D721Med (cell line): ENCODE measurements at regions not wholly inside any gene's neighbourhood (a gene's known extent, or its start where the extent isn't known, plus 50 kb on each side); places are given as distances from the start of the nearest gene placed in this dataset.
"Not testable (repeated sequence)": the region's sequence is repeated elsewhere in the genome, so short reads cannot be mapped to it uniquely, and the experiment has no call there.

Experiments
- DNase-seq: peaks from one replicate; pipeline ENCODE4 v3.0.0; 2011; ENCODE audit warnings: low spot score; ENCODE audit not compliant: insufficient read length
- FAIRE-seq: peaks from 2 replicates; lab custom pipeline; 2011; peaks lifted over from hg19 to GRCh38; lab: Jason Lieb, UNC
- TF ChIP-seq, protein P1 (sequence below): IDR thresholded peaks from 2 replicates; pipeline ENCODE4 v1.5.1; 2012; ENCODE audit warnings: mild to moderate bottlenecking, control low read depth; ENCODE audit not compliant: insufficient read depth; ENCODE audit errors: missing control alignments

DNA sequence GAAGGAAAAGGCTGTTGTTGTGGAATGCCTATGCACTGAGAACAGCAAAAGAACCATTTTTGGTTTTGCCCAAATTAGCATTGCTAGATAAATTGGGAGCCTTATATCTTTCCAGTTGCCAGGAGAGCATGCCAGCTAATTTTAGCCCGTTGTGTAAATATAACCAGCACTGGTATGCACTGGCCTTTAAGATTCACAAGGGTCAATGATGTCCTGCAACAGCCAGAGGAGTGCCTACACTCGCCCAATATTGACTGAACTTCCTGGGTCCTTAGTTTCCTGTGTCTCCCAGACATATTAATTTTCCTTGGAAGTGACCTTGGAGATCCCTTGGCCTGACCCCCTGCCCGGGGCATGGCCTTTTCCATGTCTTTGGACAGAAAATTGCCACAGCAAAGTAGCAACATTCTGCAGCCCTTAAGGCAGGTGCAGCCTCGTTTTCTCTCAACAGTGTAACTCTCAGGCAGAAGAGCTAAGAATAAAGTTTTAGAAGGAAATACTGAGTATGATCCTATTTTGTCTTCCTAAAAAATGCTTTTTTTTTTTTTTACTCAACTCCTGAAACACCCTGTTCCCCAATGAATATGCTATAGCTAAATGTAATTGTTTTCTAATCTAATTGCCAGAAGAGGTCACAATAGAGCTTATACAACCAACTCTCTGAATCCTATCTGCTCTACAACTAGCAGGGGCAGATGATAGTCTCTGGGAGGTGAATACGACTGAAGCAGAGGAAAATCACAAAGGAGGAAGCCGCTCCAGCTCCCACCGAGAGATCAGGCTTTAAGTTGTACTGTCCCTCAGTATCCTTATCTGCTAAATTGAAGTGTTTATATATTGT is 131.9 kb upstream of the PCGF5 start:
- DNase-seq = no peak
- FAIRE-seq = no peak
- TF ChIP-seq, protein P1, sequence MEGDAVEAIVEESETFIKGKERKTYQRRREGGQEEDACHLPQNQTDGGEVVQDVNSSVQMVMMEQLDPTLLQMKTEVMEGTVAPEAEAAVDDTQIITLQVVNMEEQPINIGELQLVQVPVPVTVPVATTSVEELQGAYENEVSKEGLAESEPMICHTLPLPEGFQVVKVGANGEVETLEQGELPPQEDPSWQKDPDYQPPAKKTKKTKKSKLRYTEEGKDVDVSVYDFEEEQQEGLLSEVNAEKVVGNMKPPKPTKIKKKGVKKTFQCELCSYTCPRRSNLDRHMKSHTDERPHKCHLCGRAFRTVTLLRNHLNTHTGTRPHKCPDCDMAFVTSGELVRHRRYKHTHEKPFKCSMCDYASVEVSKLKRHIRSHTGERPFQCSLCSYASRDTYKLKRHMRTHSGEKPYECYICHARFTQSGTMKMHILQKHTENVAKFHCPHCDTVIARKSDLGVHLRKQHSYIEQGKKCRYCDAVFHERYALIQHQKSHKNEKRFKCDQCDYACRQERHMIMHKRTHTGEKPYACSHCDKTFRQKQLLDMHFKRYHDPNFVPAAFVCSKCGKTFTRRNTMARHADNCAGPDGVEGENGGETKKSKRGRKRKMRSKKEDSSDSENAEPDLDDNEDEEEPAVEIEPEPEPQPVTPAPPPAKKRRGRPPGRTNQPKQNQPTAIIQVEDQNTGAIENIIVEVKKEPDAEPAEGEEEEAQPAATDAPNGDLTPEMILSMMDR = no peak

- DNase-seq (no peak), FAIRE-seq (no peak)
- TF ChIP-seq, protein P1 = no peak
These were observed 129.5 kb upstream of the PCGF5 start for GRCh38 chr10:91090761-91091529.

DNA sequence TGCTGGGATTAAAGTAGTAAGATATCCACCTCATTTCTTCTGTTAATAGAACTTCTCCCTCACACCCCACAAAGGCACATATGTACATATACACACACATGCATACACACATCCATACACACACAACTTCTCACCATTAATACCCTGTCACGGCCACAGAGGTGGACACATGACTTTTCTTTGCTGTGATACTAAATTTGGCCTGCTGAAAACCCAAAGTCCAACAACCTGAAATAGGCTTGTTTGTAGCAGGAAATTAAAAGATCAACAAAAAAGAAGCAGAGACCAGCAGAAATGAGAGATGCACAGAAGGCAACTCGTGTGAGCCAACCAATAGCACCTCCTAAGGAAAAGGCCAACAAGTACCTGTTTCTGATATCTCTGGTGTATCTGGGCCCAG is 128.7 kb upstream of the PCGF5 start:
- DNase-seq = no peak
- no peak for FAIRE-seq
- TF ChIP-seq, protein P1 = no peak

GRCh38 chr10:91096274-91096673 is 124.2 kb upstream of the PCGF5 start:
- FAIRE-seq = no peak
- TF ChIP-seq, protein P1 = no peak
- DNase-seq = no peak

- TF ChIP-seq, protein P1 = no peak
- DNase-seq (no peak), FAIRE-seq (no peak)
These were observed 123.2 kb upstream of the PCGF5 start for GRCh38 chr10:91097313-91097712.

DNA sequence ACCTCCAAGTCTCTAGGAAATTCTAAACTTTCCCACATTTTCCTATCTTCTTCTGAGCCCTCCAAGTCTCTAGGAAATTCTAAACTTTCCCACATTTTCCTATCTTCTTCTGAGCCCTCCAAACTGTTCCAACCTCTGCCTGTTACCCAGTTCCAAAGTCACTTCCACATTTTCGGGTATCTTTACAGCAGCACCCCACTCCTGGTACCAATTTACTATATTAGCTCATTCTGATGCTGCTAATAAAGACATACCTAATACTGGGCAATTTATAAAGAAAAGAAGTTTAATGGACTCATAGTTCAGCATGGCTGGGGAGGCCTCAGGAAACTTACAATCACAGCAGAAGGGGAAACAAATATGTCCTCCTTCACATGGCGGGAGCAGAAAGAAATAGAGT is 122.4 kb upstream of the PCGF5 start:
- FAIRE-seq, DNase-seq: not testable (repeated sequence)

- DNase-seq (no peak), FAIRE-seq (no peak)
- TF ChIP-seq, protein P1 = no peak
These were observed 116.9 kb upstream of the PCGF5 start for GRCh38 chr10:91103384-91104192.
